ENCODE measurements at regions not wholly inside any gene's neighbourhood (a gene's known extent, or its start where the extent isn't known, plus 50 kb on each side); places are given as distances from the start of the nearest gene placed in this dataset.

DNA sequence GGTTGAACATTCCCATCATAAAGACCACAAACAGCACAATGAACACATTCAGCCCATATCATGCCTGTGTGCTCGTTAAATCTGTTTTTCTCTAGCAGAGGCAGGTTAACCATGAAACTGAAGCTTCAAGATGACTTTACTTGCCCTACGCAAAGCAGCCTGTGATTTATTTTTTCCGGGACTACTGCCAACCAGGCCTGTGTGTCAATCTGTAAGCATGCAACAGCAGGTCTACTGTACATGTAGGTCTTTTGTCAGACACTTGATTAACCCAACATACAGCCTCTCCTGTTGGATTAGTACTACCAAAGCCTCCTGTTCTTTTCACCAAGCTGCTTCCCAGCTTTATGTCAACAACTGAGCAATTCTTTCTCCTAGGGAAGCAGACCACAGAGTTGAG lies 85.5 kb upstream of the ACSL1 start:
- no peaks in the 10 kb centered on the region for H3K79me2 ChIP-seq (ENCODE audit: insufficient read depth)
- peaks cover 0 to 2% of the 10 kb centered on the region in 2 experiments; a peak in 1 of 4 replicates for H3K4me1 ChIP-seq (ENCODE audit: control insufficient read depth in 1 of 2, insufficient read depth in 2 of 2, low read depth in 1 of 2, low read length in 1 of 2)
- H3K4me2 ChIP-seq = no peak overlapping the region
- no peaks in the 10 kb centered on the region for H3K36me3 ChIP-seq (replicated peaks in 1 of 2; ENCODE audit: control insufficient read depth in 1 of 2, insufficient read depth in 2 of 2, low read length in 1 of 2)
- H3F3A ChIP-seq (replicated peaks; ENCODE audit: insufficient read depth) = no peaks in the 10 kb centered on the region
- DNase-seq = no peak
- H3K9me2 ChIP-seq = no peaks in the 10 kb centered on the region
- no peaks in the 10 kb centered on the region for H3K27me3 ChIP-seq (ENCODE audit: insufficient read depth)
- WGBS (ENCODE audit: low lambda C conversion rate) = 25% methylated on average over 3 of the region's 3 CpGs
- H3K27ac ChIP-seq (ENCODE audit: low read depth in 2 of 2, low read length in 1 of 2) = no peak overlapping the region
- no peak for TF ChIP-seq GABPA (IDR thresholded peaks at IDR 0.05; ENCODE audit: low read depth)
- no peak for TF ChIP-seq MEF2A (IDR thresholded peaks at IDR 0.05; ENCODE audit: borderline replicate concordance, low read depth)
- TF ChIP-seq POLR2AphosphoS5 (IDR thresholded peaks at IDR 0.05; ENCODE audit: low read depth, low read length) = no peak
- no peak for TF ChIP-seq NFIC (IDR thresholded peaks at IDR 0.05; ENCODE audit: borderline replicate concordance)
- TF ChIP-seq, protein P1, sequence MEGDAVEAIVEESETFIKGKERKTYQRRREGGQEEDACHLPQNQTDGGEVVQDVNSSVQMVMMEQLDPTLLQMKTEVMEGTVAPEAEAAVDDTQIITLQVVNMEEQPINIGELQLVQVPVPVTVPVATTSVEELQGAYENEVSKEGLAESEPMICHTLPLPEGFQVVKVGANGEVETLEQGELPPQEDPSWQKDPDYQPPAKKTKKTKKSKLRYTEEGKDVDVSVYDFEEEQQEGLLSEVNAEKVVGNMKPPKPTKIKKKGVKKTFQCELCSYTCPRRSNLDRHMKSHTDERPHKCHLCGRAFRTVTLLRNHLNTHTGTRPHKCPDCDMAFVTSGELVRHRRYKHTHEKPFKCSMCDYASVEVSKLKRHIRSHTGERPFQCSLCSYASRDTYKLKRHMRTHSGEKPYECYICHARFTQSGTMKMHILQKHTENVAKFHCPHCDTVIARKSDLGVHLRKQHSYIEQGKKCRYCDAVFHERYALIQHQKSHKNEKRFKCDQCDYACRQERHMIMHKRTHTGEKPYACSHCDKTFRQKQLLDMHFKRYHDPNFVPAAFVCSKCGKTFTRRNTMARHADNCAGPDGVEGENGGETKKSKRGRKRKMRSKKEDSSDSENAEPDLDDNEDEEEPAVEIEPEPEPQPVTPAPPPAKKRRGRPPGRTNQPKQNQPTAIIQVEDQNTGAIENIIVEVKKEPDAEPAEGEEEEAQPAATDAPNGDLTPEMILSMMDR (IDR thresholded peaks at IDR 0.05) = no peak
- no peak for TF ChIP-seq RAD21 (IDR thresholded peaks at IDR 0.05; ENCODE audit: low read length)
- TF ChIP-seq, protein P2, sequence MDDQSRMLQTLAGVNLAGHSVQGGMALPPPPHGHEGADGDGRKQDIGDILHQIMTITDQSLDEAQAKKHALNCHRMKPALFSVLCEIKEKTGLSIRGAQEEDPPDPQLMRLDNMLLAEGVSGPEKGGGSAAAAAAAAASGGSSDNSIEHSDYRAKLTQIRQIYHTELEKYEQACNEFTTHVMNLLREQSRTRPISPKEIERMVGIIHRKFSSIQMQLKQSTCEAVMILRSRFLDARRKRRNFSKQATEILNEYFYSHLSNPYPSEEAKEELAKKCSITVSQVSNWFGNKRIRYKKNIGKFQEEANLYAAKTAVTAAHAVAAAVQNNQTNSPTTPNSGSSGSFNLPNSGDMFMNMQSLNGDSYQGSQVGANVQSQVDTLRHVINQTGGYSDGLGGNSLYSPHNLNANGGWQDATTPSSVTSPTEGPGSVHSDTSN (IDR thresholded peaks at IDR 0.05) = no peak
- no peak overlapping the region for H3K9ac ChIP-seq
- H3K4me3 ChIP-seq (ENCODE audit: low read depth in 2 of 2, low read length in 1 of 2) = no peak overlapping the region
- CTCF ChIA-PET = interaction anchor here (1.1 to 2.0 kb wide), 2 partner anchors 72 to 94 kb away, joined by 3 to 5 read pairs; no protein-coding TSS in a partner anchor
- POLR2A ChIA-PET = no interaction called here
- no peak overlapping the region for H2AFZ ChIP-seq (ENCODE audit: low read depth)
- no peaks in the 10 kb centered on the region for H4K20me1 ChIP-seq (ENCODE audit: insufficient read depth)
- no peaks in the 10 kb centered on the region for H3K9me3 ChIP-seq

DNA sequence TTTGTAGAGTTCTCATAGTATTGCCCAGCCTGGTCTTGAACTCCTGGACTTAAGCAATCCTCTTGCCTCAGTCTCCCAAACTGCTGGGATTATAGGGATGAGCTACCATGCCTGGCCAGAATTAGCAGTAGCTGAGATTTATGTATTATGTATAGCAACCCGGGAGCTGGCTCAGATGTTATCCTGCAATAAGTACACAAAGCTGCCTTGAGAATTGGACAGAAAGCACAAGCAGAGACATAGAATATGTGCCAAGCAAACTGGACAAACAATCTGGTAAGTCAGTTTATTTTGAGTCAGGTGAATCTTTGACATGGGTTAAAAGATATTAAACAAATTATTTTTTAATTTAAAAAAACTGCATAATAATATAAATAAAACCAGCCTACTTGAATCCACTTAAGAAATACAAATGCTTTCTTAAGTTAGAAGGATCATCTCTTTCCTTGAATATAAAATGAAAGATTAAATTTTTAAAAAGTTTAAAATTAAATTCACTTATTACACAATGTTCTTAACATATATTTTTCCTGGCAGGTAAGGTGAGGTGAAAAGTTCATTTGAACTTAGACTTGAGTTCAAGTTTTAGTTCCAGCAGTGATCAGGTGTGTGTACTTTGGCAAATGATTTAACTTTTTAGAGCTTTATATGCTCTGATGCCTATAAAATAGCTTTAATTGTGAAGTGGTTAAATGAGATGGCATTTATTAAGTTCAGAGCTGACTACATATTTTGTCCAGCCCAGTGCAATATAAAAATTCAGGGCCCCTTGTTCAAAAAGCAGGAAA lies 87.8 kb upstream of the ACSL1 start:
- Histone ChIP-seq H2AFZ (ENCODE audit: low read depth) (no peak overlapping the region), H3K4me3 (ENCODE audit: low read depth in 2 of 2, low read length in 1 of 2) (no peak overlapping the region), H3K27me3 (ENCODE audit: insufficient read depth) (no peaks in the 10 kb centered on the region), H3F3A (replicated peaks; ENCODE audit: insufficient read depth) (no peaks in the 10 kb centered on the region), H3K9me3 (no peaks in the 10 kb centered on the region), H3K4me2 (no peak overlapping the region), H4K20me1 (ENCODE audit: insufficient read depth) (no peaks in the 10 kb centered on the region), H3K27ac (ENCODE audit: low read depth in 2 of 2, low read length in 1 of 2) (no peak overlapping the region), H3K9ac (no peak overlapping the region), H3K79me2 (ENCODE audit: insufficient read depth) (no peaks in the 10 kb centered on the region), H3K4me1 (ENCODE audit: control insufficient read depth in 1 of 2, insufficient read depth in 2 of 2, low read depth in 1 of 2, low read length in 1 of 2) (no peaks in the 10 kb centered on the region), H3K36me3 (replicated peaks in 1 of 2; ENCODE audit: control insufficient read depth in 1 of 2, insufficient read depth in 2 of 2, low read length in 1 of 2) (no peaks in the 10 kb centered on the region), H3K9me2 (no peaks in the 10 kb centered on the region)
- WGBS (ENCODE audit: low lambda C conversion rate) = 15% methylated on average over 1 of the region's 1 CpG
- ChIA-PET CTCF (interaction anchor here (1.4 kb wide), 1 partner anchor 46 kb away, joined by 3 read pairs; no protein-coding TSS in a partner anchor), POLR2A (no interaction called here)
- no peak for DNase-seq
- TF ChIP-seq RAD21 (IDR thresholded peaks at IDR 0.05; ENCODE audit: low read length) = no peak
- TF ChIP-seq SMC3 (IDR thresholded peaks at IDR 0.05; ENCODE audit: low read depth, low read length) = no peak
- no peak for TF ChIP-seq RXRA (IDR thresholded peaks at IDR 0.05; ENCODE audit: borderline replicate concordance, low read depth)
- TF ChIP-seq ELF1 (IDR thresholded peaks at IDR 0.05) = no peak
- TF ChIP-seq, protein P3, sequence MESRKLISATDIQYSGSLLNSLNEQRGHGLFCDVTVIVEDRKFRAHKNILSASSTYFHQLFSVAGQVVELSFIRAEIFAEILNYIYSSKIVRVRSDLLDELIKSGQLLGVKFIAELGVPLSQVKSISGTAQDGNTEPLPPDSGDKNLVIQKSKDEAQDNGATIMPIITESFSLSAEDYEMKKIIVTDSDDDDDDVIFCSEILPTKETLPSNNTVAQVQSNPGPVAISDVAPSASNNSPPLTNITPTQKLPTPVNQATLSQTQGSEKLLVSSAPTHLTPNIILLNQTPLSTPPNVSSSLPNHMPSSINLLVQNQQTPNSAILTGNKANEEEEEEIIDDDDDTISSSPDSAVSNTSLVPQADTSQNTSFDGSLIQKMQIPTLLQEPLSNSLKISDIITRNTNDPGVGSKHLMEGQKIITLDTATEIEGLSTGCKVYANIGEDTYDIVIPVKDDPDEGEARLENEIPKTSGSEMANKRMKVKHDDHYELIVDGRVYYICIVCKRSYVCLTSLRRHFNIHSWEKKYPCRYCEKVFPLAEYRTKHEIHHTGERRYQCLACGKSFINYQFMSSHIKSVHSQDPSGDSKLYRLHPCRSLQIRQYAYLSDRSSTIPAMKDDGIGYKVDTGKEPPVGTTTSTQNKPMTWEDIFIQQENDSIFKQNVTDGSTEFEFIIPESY (IDR thresholded peaks at IDR 0.05; ENCODE audit: borderline replicate concordance, low read depth) = no peak
- no peak for TF ChIP-seq TCF12 (IDR thresholded peaks at IDR 0.05)
- no peak for TF ChIP-seq MXI1 (IDR thresholded peaks at IDR 0.05; ENCODE audit: low read depth, low read length)
- no peak for TF ChIP-seq GATA2 (CRISPR knock-in tag; IDR thresholded peaks at IDR 0.05)
- no peak for TF ChIP-seq NRF1 (IDR thresholded peaks at IDR 0.05; ENCODE audit: low read depth, low read length)
- TF ChIP-seq TEAD4 (IDR thresholded peaks at IDR 0.05; ENCODE audit: borderline replicate concordance, insufficient read depth) = no peak
- TF ChIP-seq YY1 (IDR thresholded peaks at IDR 0.05; ENCODE audit: low read depth) = no peak
- no peak for TF ChIP-seq TAF1 (IDR thresholded peaks at IDR 0.05; ENCODE audit: borderline replicate concordance, low read depth, low read length)
- TF ChIP-seq FOXM1 (IDR thresholded peaks at IDR 0.05; ENCODE audit: low read depth) = no peak
- no peak for TF ChIP-seq MEF2A (IDR thresholded peaks at IDR 0.05; ENCODE audit: borderline replicate concordance, low read depth)
- no peak for TF ChIP-seq SIN3A (IDR thresholded peaks at IDR 0.05; ENCODE audit: borderline replicate concordance, low read depth, low read length)
- TF ChIP-seq RCOR1 (IDR thresholded peaks at IDR 0.05; ENCODE audit: low read length) = no peak

Measured in SK-N-SH (cell line).